ENCODE measurements at regions not wholly inside any gene's neighbourhood (a gene's known extent, or its start where the extent isn't known, plus 50 kb on each side); places are given as distances from the start of the nearest gene placed in this dataset.

- TF ChIP-seq EP300 (conservative IDR thresholded peaks at IDR 0.05; ENCODE audit: poor library complexity, severe bottlenecking) (no peak), RAD21 (conservative IDR thresholded peaks at IDR 0.05) (no peak), SMC3 (conservative IDR thresholded peaks at IDR 0.05; ENCODE audit: poor library complexity) (no peak), TAF1 (IDR thresholded peaks at IDR 0.05; ENCODE audit: low read depth) (no peak), MXI1 (conservative IDR thresholded peaks at IDR 0.05; ENCODE audit: poor library complexity, severe bottlenecking) (no peak), POLR2AphosphoS5 (IDR thresholded peaks at IDR 0.05) (no peak), EZH2 (IDR thresholded peaks at IDR 0.05; ENCODE audit: borderline replicate concordance, insufficient read depth, low read length, poor library complexity, severe bottlenecking) (no peak)
- TF ChIP-seq, protein P1, sequence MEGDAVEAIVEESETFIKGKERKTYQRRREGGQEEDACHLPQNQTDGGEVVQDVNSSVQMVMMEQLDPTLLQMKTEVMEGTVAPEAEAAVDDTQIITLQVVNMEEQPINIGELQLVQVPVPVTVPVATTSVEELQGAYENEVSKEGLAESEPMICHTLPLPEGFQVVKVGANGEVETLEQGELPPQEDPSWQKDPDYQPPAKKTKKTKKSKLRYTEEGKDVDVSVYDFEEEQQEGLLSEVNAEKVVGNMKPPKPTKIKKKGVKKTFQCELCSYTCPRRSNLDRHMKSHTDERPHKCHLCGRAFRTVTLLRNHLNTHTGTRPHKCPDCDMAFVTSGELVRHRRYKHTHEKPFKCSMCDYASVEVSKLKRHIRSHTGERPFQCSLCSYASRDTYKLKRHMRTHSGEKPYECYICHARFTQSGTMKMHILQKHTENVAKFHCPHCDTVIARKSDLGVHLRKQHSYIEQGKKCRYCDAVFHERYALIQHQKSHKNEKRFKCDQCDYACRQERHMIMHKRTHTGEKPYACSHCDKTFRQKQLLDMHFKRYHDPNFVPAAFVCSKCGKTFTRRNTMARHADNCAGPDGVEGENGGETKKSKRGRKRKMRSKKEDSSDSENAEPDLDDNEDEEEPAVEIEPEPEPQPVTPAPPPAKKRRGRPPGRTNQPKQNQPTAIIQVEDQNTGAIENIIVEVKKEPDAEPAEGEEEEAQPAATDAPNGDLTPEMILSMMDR (IDR thresholded peaks at IDR 0.05; ENCODE audit: poor library complexity, severe bottlenecking): no peak
- TF ChIP-seq, protein P2, sequence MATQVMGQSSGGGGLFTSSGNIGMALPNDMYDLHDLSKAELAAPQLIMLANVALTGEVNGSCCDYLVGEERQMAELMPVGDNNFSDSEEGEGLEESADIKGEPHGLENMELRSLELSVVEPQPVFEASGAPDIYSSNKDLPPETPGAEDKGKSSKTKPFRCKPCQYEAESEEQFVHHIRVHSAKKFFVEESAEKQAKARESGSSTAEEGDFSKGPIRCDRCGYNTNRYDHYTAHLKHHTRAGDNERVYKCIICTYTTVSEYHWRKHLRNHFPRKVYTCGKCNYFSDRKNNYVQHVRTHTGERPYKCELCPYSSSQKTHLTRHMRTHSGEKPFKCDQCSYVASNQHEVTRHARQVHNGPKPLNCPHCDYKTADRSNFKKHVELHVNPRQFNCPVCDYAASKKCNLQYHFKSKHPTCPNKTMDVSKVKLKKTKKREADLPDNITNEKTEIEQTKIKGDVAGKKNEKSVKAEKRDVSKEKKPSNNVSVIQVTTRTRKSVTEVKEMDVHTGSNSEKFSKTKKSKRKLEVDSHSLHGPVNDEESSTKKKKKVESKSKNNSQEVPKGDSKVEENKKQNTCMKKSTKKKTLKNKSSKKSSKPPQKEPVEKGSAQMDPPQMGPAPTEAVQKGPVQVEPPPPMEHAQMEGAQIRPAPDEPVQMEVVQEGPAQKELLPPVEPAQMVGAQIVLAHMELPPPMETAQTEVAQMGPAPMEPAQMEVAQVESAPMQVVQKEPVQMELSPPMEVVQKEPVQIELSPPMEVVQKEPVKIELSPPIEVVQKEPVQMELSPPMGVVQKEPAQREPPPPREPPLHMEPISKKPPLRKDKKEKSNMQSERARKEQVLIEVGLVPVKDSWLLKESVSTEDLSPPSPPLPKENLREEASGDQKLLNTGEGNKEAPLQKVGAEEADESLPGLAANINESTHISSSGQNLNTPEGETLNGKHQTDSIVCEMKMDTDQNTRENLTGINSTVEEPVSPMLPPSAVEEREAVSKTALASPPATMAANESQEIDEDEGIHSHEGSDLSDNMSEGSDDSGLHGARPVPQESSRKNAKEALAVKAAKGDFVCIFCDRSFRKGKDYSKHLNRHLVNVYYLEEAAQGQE (IDR thresholded peaks at IDR 0.05; ENCODE audit: borderline replicate concordance): no peak
- no peaks in the 10 kb centered on the region for H3K9me2 ChIP-seq (ENCODE audit: insufficient read depth, low read length)
- no peaks in the 10 kb centered on the region for H3K79me2 ChIP-seq (replicated peaks; ENCODE audit: insufficient read depth, low read length)
- no peak overlapping the region for H3K4me2 ChIP-seq (ENCODE audit: low read length)
- no peaks in the 10 kb centered on the region for H4K20me1 ChIP-seq (ENCODE audit: insufficient read depth)
- no peak overlapping the region for H3K4me3 ChIP-seq (ENCODE audit: low read length)
- H3K27ac ChIP-seq (ENCODE audit: low read length): no peak overlapping the region
- no peaks in the 10 kb centered on the region for H3F3A ChIP-seq (ENCODE audit: insufficient read depth, low read length, poor library complexity, severe bottlenecking)
- H3K9me3 ChIP-seq (ENCODE audit: low read length): no peaks in the 10 kb centered on the region
- H3K9ac ChIP-seq (ENCODE audit: low read length): no peak overlapping the region
- no peaks in the 10 kb centered on the region for H3K27me3 ChIP-seq (ENCODE audit: insufficient read depth, low read depth, low read length)
- H3K36me3 ChIP-seq (ENCODE audit: insufficient read depth, low read length): no peaks in the 10 kb centered on the region
- H2AFZ ChIP-seq (ENCODE audit: low read depth, low read length): no peak overlapping the region
These were observed 247.6 kb upstream of the TSHZ2 start for GRCh38 chr20:52724541-52724940.

DNA sequence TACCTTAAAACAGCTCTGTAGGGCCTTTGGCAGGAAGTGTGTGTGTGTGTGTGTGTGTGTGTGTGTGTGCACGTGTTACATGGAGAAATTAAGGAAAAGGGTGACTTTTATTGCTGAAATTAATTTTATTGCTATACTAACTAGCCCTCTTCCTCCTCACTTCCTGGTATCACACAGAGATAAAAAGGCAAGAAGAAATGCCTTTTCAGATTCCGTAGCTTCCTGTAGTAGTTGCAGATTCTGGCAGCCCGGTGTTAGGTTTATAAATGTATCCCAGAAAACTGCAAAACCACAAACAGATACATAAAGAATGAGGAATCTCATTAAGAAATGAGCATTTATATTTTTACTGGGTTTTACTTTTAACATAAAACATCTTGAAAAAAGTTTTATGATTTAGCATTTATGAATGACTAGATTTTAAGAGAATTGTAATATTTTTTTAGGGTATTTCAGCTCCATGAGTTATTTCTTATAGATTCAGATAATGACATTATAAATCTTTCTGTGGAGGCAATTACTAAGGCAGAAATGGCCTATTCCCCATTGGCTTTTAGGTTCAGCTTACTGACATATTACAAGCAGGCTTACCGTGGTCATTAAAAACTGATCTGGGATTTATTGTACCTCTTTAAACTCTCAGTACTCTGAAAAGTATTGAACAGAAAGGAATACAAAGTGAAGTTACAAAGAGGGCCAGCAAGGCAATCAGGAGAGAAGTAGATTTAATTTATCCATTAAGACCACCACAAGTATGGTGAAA, 249.1 kb upstream of the TSHZ2 start:
- Histone ChIP-seq H3K4me2 (ENCODE audit: low read length) (no peak overlapping the region), H2AFZ (ENCODE audit: low read depth, low read length) (no peak overlapping the region), H3K27ac (ENCODE audit: low read length) (no peak overlapping the region), H3K36me3 (ENCODE audit: insufficient read depth, low read length) (no peaks in the 10 kb centered on the region), H3K27me3 (ENCODE audit: insufficient read depth, low read depth, low read length) (no peaks in the 10 kb centered on the region), H3K9ac (ENCODE audit: low read length) (no peak overlapping the region), H3K4me3 (ENCODE audit: low read length) (no peak overlapping the region), H3F3A (ENCODE audit: insufficient read depth, low read length, poor library complexity, severe bottlenecking) (no peaks in the 10 kb centered on the region), H4K20me1 (ENCODE audit: insufficient read depth) (no peaks in the 10 kb centered on the region), H3K9me3 (ENCODE audit: low read length) (no peaks in the 10 kb centered on the region), H3K9me2 (ENCODE audit: insufficient read depth, low read length) (no peaks in the 10 kb centered on the region), H3K79me2 (replicated peaks; ENCODE audit: insufficient read depth, low read length) (no peaks in the 10 kb centered on the region)
- TF ChIP-seq RAD21 (conservative IDR thresholded peaks at IDR 0.05): no peak
- TF ChIP-seq, protein P1 (IDR thresholded peaks at IDR 0.05; ENCODE audit: poor library complexity, severe bottlenecking): no peak
